AG04450 (cell line): ENCODE measurements at regions not wholly inside any gene's neighbourhood (a gene's known extent, or its start where the extent isn't known, plus 50 kb on each side); places are given as distances from the start of the nearest gene placed in this dataset.

Source experiments
- CTCF ChIA-PET: fragments of 300-600, 350-600 bp; formaldehyde crosslinking; extraction: SDS; loops from one replicate; lab custom pipeline; 2022; ENCODE audit warnings: antibody characterized with exemption, inconsistent platforms; lab: Charles Lee
- POLR2A ChIA-PET: fragments of 350-600 bp; formaldehyde crosslinking; extraction: SDS; loops from one replicate; lab custom pipeline; 2021; ENCODE audit warnings: antibody characterized with exemption, inconsistent platforms; lab: Yijun Ruan, JAX
- DNase-seq: peaks from one replicate; pipeline ENCODE4 v3.0.0-alpha.2; 2011; ENCODE audit warnings: low read depth, low spot score
- H3K27ac ChIP-seq: one replicate; pipeline ENCODE4 v1.5.1; 2012; ENCODE audit warnings: low read depth, low read length, control low read depth
- H3K27me3 ChIP-seq: one replicate; pipeline ENCODE4 v1.6.0; 2012; ENCODE audit warnings: low read length; ENCODE audit not compliant: control insufficient read depth, insufficient read depth
- H3K4me3 ChIP-seq: 2 replicates; pipeline ENCODE4 v1.5.1; 2011; ENCODE audit warnings: mild to moderate bottlenecking, low read depth, low read length, control low read depth
- H3K9me3 ChIP-seq: 2 replicates; pipeline ENCODE4 v1.5.1; 2012; ENCODE audit warnings: low read length; ENCODE audit not compliant: control insufficient read depth, insufficient read depth
- CTCF ChIP-seq: IDR thresholded peaks from 2 replicates; pipeline ENCODE4 v1.5.1; 2011; ENCODE audit warnings: low read depth, low read length, control low read depth, inconsistent platforms

- CTCF ChIA-PET, result interaction anchor here (0.9 to 8.9 kb wide), 6 partner anchors 11 to 412 kb away, joined by 3 to 134 read pairs (median 8); no protein-coding TSS in a partner anchor
Measured at GRCh38 chr1:224509907-224510306, 75.3 kb upstream of the WDR26 start.

GRCh38 chr1:224510880-224511645, 76.5 kb upstream of the WDR26 start:
- Histone ChIP-seq H3K27ac (peak overlapping the region; percentile 66), H3K4me3 (no peak overlapping the region), H3K27me3 (no peaks in the 10 kb centered on the region), H3K9me3 (peaks cover 3% of the 10 kb centered on the region; the same call in 1 of the 2 replicates)
- POLR2A ChIA-PET, result no interaction called here
- DNase-seq, result no peak
- CTCF ChIA-PET, result interaction anchor here (2.5 to 8.9 kb wide), 5 partner anchors 131 to 411 kb away, joined by 9 to 327 read pairs (median 123); no protein-coding TSS in a partner anchor
- no peak for TF ChIP-seq CTCF

More at GRCh38 chr1:224509907-224510306, 75.3 kb upstream of the WDR26 start:
- Histone ChIP-seq H3K4me3 (no peak overlapping the region), H3K27me3 (no peaks in the 10 kb centered on the region), H3K27ac (peak overlapping the region; percentile 66), H3K9me3 (peaks cover 4% of the 10 kb centered on the region; the same call in 1 of the 2 replicates)
- POLR2A ChIA-PET, result no interaction called here
- no peak for TF ChIP-seq CTCF
- DNase-seq, result no peak

GRCh38 chr1:224512600-224513151, 78.1 kb upstream of the WDR26 start:
- ChIA-PET POLR2A (no interaction called here), CTCF (interaction anchor here (0.7 to 8.9 kb wide), 49 partner anchors 8 to 807 kb away, joined by 3 to 327 read pairs (median 7); partner anchors contain the start of gene CNIH3)
- no peak overlapping the region for H3K4me3 ChIP-seq
- no peaks in the 10 kb centered on the region for H3K9me3 ChIP-seq
- no peak for DNase-seq
- TF ChIP-seq CTCF, result no peak
- no peaks in the 10 kb centered on the region for H3K27me3 ChIP-seq
- H3K27ac ChIP-seq, result no peak overlapping the region

GRCh38 chr1:224513383-224513782, 78.8 kb upstream of the WDR26 start:
- no peak overlapping the region for H3K4me3 ChIP-seq
- no peaks in the 10 kb centered on the region for H3K9me3 ChIP-seq
- no peak overlapping the region for H3K27ac ChIP-seq
- H3K27me3 ChIP-seq, result no peaks in the 10 kb centered on the region
- TF ChIP-seq CTCF, result no peak
- ChIA-PET CTCF (interaction anchor here (0.5 to 8.9 kb wide), 74 partner anchors 9 to 806 kb away, joined by 3 to 327 read pairs (median 6); partner anchors contain the start of gene CNIH3), POLR2A (no interaction called here)
- no peak for DNase-seq

DNA sequence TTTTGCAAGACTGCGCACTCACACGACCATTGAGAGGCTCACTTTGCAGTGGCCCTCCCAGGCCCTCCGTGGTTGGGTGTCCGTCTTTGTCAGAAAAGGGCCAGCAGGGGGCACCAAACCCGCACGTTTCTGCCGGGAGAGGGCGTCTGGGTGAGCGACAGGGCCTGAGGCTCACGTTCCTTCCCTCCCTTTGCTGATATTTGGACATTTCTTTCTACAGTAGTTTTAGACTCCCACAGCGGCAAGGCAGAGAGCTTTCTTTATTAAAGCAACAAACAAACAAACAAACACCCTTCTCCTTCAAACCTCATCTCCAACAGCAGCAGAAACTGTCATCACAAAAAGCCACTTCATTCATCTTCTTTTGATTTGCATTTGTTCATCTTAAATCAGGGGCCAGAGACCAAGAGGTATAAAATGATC, 79.2 kb upstream of the WDR26 start:
- TF ChIP-seq CTCF, result peak; percentile 96
- Histone ChIP-seq H3K27ac (no peak overlapping the region), H3K4me3 (no peak overlapping the region), H3K9me3 (no peaks in the 10 kb centered on the region), H3K27me3 (no peaks in the 10 kb centered on the region)
- ChIA-PET CTCF (interaction anchor here (0.6 to 8.9 kb wide), 83 partner anchors 9 to 806 kb away, joined by 3 to 327 read pairs (median 5); partner anchors contain the start of gene CNIH3), POLR2A (no interaction called here)
- DNase-seq, result no peak
